Mesenchymal stem cell (in vitro differentiated cells and primary cell): ENCODE measurements at regions not wholly inside any gene's neighbourhood (a gene's known extent, or its start where the extent isn't known, plus 50 kb on each side); places are given as distances from the start of the nearest gene placed in this dataset.
"Not testable (repeated sequence)": the region's sequence is repeated elsewhere in the genome, so short reads cannot be mapped to it uniquely, and the experiment has no call there.

Experiments used
- DNase-seq: peaks from one replicate; pipeline ENCODE4 v3.0.0-alpha.2; 2013
- H2AFZ ChIP-seq: one replicate; pipeline ENCODE4 v1.6.1; 2013; ENCODE audit warnings: low read depth, mild to moderate bottlenecking, control low read depth, inconsistent platforms, low read length, moderate library complexity
- H2AK5ac ChIP-seq: 2 replicates; pipeline ENCODE4 v1.6.1; 2013; ENCODE audit warnings: low read length, moderate library complexity, mild to moderate bottlenecking, inconsistent platforms; ENCODE audit not compliant: severe bottlenecking
- H2BK120ac ChIP-seq: one replicate; pipeline ENCODE4 v1.6.1; 2013; ENCODE audit warnings: low read depth, mild to moderate bottlenecking, inconsistent platforms, low read length, moderate library complexity
- H2BK12ac ChIP-seq, 2 experiments: one replicate each; pipeline ENCODE4 v1.6.1; 2013; ENCODE audit warnings: inconsistent platforms in 2 of 2, low read length in 2 of 2, mild to moderate bottlenecking in 2 of 2, moderate library complexity in 2 of 2, control low read depth in 1 of 2
- H2BK15ac ChIP-seq: one replicate; pipeline ENCODE4 v1.6.1; 2013; ENCODE audit warnings: mild to moderate bottlenecking, low read depth, inconsistent platforms; ENCODE audit not compliant: poor library complexity, severe bottlenecking
- H2BK5ac ChIP-seq: 2 replicates; pipeline ENCODE4 v1.6.1; 2013; ENCODE audit warnings: low read depth, mild to moderate bottlenecking, low read length, control low read depth, inconsistent platforms; ENCODE audit not compliant: poor library complexity, severe bottlenecking
- H3K14ac ChIP-seq, 2 experiments: one replicate each; pipeline ENCODE4 v1.6.1; 2013; ENCODE audit warnings: inconsistent platforms in 2 of 2, low read length in 2 of 2, control low read depth in 1 of 2, mild to moderate bottlenecking in 1 of 2, moderate library complexity in 1 of 2
- H3K18ac ChIP-seq, 2 experiments: one replicate each; pipeline ENCODE4 v1.6.1; 2013; ENCODE audit warnings: inconsistent platforms in 2 of 2, low read length in 2 of 2, control low read depth in 1 of 2, low read depth in 1 of 2, mild to moderate bottlenecking in 1 of 2
- H3K23ac ChIP-seq, 2 experiments: one replicate each; pipeline ENCODE4 v1.6.1; 2013; ENCODE audit warnings: inconsistent platforms in 2 of 2, low read length in 2 of 2, mild to moderate bottlenecking in 2 of 2, moderate library complexity in 2 of 2, control low read depth in 1 of 2
- H3K27ac ChIP-seq: 2 replicates; pipeline ENCODE4 v1.5.1; 2013; ENCODE audit warnings: mild to moderate bottlenecking, moderate library complexity, low read length, control low read depth, inconsistent platforms; ENCODE audit not compliant: poor library complexity, severe bottlenecking
- H3K27me3 ChIP-seq, 2 experiments: 2 replicates each; pipeline versions ENCODE4 v1.6.1 to v1.7.0; 2013; ENCODE audit warnings: low read length in 2 of 2, mild to moderate bottlenecking in 2 of 2, moderate library complexity in 2 of 2, control low read depth in 1 of 2, inconsistent platforms in 1 of 2; ENCODE audit not compliant: control insufficient read depth in 1 of 2, insufficient read depth in 1 of 2
- H3K36me3 ChIP-seq, 2 experiments: 2 replicates each; pipeline versions ENCODE4 v1.6.1 to v1.7.0; 2013; ENCODE audit warnings: low read length in 2 of 2, control low read depth in 1 of 2, inconsistent platforms in 1 of 2, low read depth in 1 of 2, mild to moderate bottlenecking in 1 of 2; ENCODE audit not compliant: insufficient read depth in 2 of 2, control insufficient read depth in 1 of 2
- H3K4ac ChIP-seq, 2 experiments: one replicate each; pipeline ENCODE4 v1.6.1; 2013; ENCODE audit warnings: inconsistent platforms in 2 of 2, low read length in 2 of 2, mild to moderate bottlenecking in 2 of 2, moderate library complexity in 2 of 2, control low read depth in 1 of 2, low read depth in 1 of 2
- H3K4me1 ChIP-seq: 2 replicates; pipeline ENCODE4 v1.6.1; 2013; ENCODE audit warnings: low read depth, low read length, control low read depth; ENCODE audit not compliant: control insufficient read depth, insufficient read depth
- H3K4me2 ChIP-seq: 2 replicates; pipeline ENCODE4 v1.6.1; 2013; ENCODE audit warnings: low read length, mild to moderate bottlenecking, inconsistent platforms; ENCODE audit not compliant: poor library complexity, severe bottlenecking
- H3K4me3 ChIP-seq, 2 experiments: 2 replicates each; pipeline versions ENCODE4 v1.5.1 to v1.7.0; 2013; ENCODE audit warnings: low read length in 2 of 2, mild to moderate bottlenecking in 2 of 2, control low read depth in 1 of 2, low read depth in 1 of 2; ENCODE audit not compliant: insufficient read depth in 1 of 2
- H3K79me1 ChIP-seq: replicated peaks from 2 replicates; pipeline ENCODE4 v1.6.1; 2013; ENCODE audit warnings: mild to moderate bottlenecking, control low read depth, low read length, inconsistent platforms; ENCODE audit not compliant: poor library complexity, severe bottlenecking
- H3K9ac ChIP-seq: 2 replicates; pipeline ENCODE4 v1.7.0; 2013; ENCODE audit warnings: mild to moderate bottlenecking, low read length, moderate library complexity
- H3K9me3 ChIP-seq: 2 replicates; pipeline ENCODE4 v1.7.0; 2013; ENCODE audit warnings: mild to moderate bottlenecking, low read length; ENCODE audit not compliant: control insufficient read depth
- H4K8ac ChIP-seq: one replicate; pipeline ENCODE4 v1.6.1; 2013; ENCODE audit warnings: inconsistent platforms, mild to moderate bottlenecking, low read length, moderate library complexity
- H4K91ac ChIP-seq: one replicate; pipeline ENCODE4 v1.6.1; 2013; ENCODE audit warnings: mild to moderate bottlenecking, low read length, inconsistent platforms
- whole genome bisulfite sequencing: methylation state at CpG from one replicate; pipeline ENCODE4 v1.1.7; 2013; ENCODE audit warnings: mixed read lengths; 5-methylcytosine and 5-hydroxymethylcytosine counted together

- H3K4ac ChIP-seq: no peak overlapping the region
- no peak overlapping the region for H3K23ac ChIP-seq
- no peaks in the 10 kb centered on the region for H3K4me1 ChIP-seq
- no peaks in the 10 kb centered on the region for H3K9me3 ChIP-seq
- no peak overlapping the region for H2AK5ac ChIP-seq
- WGBS: 90% methylated on average over 3 of the region's 3 CpGs
- H3K27me3 ChIP-seq: no peaks in the 10 kb centered on the region
- no peak overlapping the region for H2BK5ac ChIP-seq
- H2BK15ac ChIP-seq: no peak overlapping the region
- H3K4me3 ChIP-seq: no peak overlapping the region
- DNase-seq: no peak
- H4K91ac ChIP-seq: no peak overlapping the region
- H3K36me3 ChIP-seq: no peaks in the 10 kb centered on the region
- no peak overlapping the region for H3K27ac ChIP-seq
- H3K4me2 ChIP-seq: no peak overlapping the region
- H3K9ac ChIP-seq: no peak overlapping the region
- H2BK120ac ChIP-seq: no peak overlapping the region
- H3K79me1 ChIP-seq: no peaks in the 10 kb centered on the region
- H3K18ac ChIP-seq: no peak overlapping the region
- H2AFZ ChIP-seq: no peak overlapping the region
- no peak overlapping the region for H3K14ac ChIP-seq
- no peak overlapping the region for H2BK12ac ChIP-seq
- no peak overlapping the region for H4K8ac ChIP-seq
Observed at GRCh38 chr2:77737236-77737635, 215.1 kb upstream of the LRRTM4 start.

- Histone ChIP-seq H2BK120ac (no peak overlapping the region), H3K79me1 (no peaks in the 10 kb centered on the region), H4K8ac (no peak overlapping the region), H3K23ac (no peak overlapping the region), H3K27ac (no peak overlapping the region), H3K4me2 (no peak overlapping the region), H4K91ac (no peak overlapping the region), H3K4me1 (no peaks in the 10 kb centered on the region), H3K9me3 (peaks cover 8% of the 10 kb centered on the region), H3K4me3 (no peak overlapping the region), H2AK5ac (no peak overlapping the region), H2BK5ac (no peak overlapping the region), H2BK15ac (no peak overlapping the region), H3K14ac (no peak overlapping the region), H3K9ac (no peak overlapping the region), H3K36me3 (no peaks in the 10 kb centered on the region), H3K4ac (no peak overlapping the region), H3K27me3 (no peaks in the 10 kb centered on the region), H2AFZ (no peak overlapping the region), H2BK12ac (no peak overlapping the region), H3K18ac (no peak overlapping the region)
- peak; percentile 3 for DNase-seq
- 67% methylated on average over 2 of the region's 2 CpGs for WGBS
Observed at GRCh38 chr2:77746780-77747179, 224.6 kb upstream of the LRRTM4 start.

- not testable (repeated sequence) for H3K18ac ChIP-seq, H3K27ac ChIP-seq, H4K91ac ChIP-seq, H3K4me1 ChIP-seq, H3K23ac ChIP-seq, H2AK5ac ChIP-seq, H3K4ac ChIP-seq, DNase-seq, H2BK120ac ChIP-seq, H3K27me3 ChIP-seq, H3K14ac ChIP-seq, H2BK5ac ChIP-seq, H3K4me2 ChIP-seq, H3K9ac ChIP-seq, H3K79me1 ChIP-seq, H2BK12ac ChIP-seq, H2BK15ac ChIP-seq, H3K36me3 ChIP-seq, H4K8ac ChIP-seq, H2AFZ ChIP-seq
- WGBS: 26% methylated on average over 28 of the region's 30 CpGs
- peaks cover 11% of the 10 kb centered on the region for H3K9me3 ChIP-seq
- peak overlapping the region in 1 of 2 experiments; percentile 49 for H3K4me3 ChIP-seq
Observed at GRCh38 chr2:77753710-77754345, 231.7 kb upstream of the LRRTM4 start.

- WGBS: 92% methylated on average over 8 of the region's 8 CpGs
- Histone ChIP-seq H2BK15ac (no peak overlapping the region), H2BK12ac (no peak overlapping the region)
Observed at GRCh38 chr2:77767388-77768076, 245.4 kb upstream of the LRRTM4 start.

More at GRCh38 chr2:77767388-77768076, 245.4 kb upstream of the LRRTM4 start:
- Histone ChIP-seq H3K4me3 (no peak overlapping the region), H4K91ac (no peak overlapping the region), H3K14ac (peak overlapping the region in 1 of 2 experiments; percentile 48), H3K9ac (no peak overlapping the region), H2AFZ (no peak overlapping the region), H3K4ac (no peak overlapping the region), H3K4me1 (peaks cover 2% of the 10 kb centered on the region), H3K79me1 (no peaks in the 10 kb centered on the region), H2BK120ac (no peak overlapping the region), H3K23ac (peak overlapping the region in 1 of 2 experiments; percentile 72), H2AK5ac (no peak overlapping the region), H3K4me2 (no peak overlapping the region), H3K18ac (peak overlapping the region in 1 of 2 experiments; percentile 3), H3K9me3 (peaks cover 4% of the 10 kb centered on the region), H3K27ac (no peak overlapping the region), H4K8ac (no peak overlapping the region), H3K36me3 (no peaks in the 10 kb centered on the region), H2BK5ac (no peak overlapping the region), H3K27me3 (no peaks in the 10 kb centered on the region)
- DNase-seq: no peak
